H9 (cell line): ENCODE measurements at regions not wholly inside any gene's neighbourhood (a gene's known extent, or its start where the extent isn't known, plus 50 kb on each side); places are given as distances from the start of the nearest gene placed in this dataset.

Experiments
- DNase-seq: peaks from one replicate; pipeline ENCODE4 v3.0.0-alpha.2; 2017
- H2AFZ ChIP-seq: one replicate; pipeline ENCODE4 v1.6.1; 2013; ENCODE audit warnings: mild to moderate bottlenecking, low read length, control low read depth, moderate library complexity
- H2AK5ac ChIP-seq: 2 replicates; pipeline ENCODE4 v1.6.1; 2013; ENCODE audit warnings: low read length, control low read depth, mixed read lengths; ENCODE audit not compliant: insufficient read length
- H2BK120ac ChIP-seq: one replicate; pipeline ENCODE4 v1.6.1; 2013; ENCODE audit warnings: low read depth, mild to moderate bottlenecking, low read length, control low read depth, inconsistent platforms; ENCODE audit not compliant: poor library complexity, severe bottlenecking
- H2BK12ac ChIP-seq: 2 replicates; pipeline ENCODE4 v1.6.1; 2013; ENCODE audit warnings: low read length, control low read depth, mixed read lengths, low read depth; ENCODE audit not compliant: insufficient read length
- H2BK15ac ChIP-seq: 2 replicates; pipeline ENCODE4 v1.6.1; 2013; ENCODE audit warnings: low read depth, low read length, control low read depth
- H2BK20ac ChIP-seq: one replicate; pipeline ENCODE4 v1.6.1; 2013; ENCODE audit warnings: low read depth, mild to moderate bottlenecking, low read length, control low read depth, inconsistent platforms; ENCODE audit not compliant: poor library complexity, severe bottlenecking
- H2BK5ac ChIP-seq: 2 replicates; pipeline ENCODE4 v1.6.1; 2013; ENCODE audit warnings: low read length, control low read depth, mixed read lengths; ENCODE audit not compliant: insufficient read length
- H3K14ac ChIP-seq: 2 replicates; pipeline ENCODE4 v1.6.1; 2013; ENCODE audit warnings: low read length, control low read depth; ENCODE audit not compliant: insufficient read depth
- H3K18ac ChIP-seq: 2 replicates; pipeline ENCODE4 v1.6.1; 2013; ENCODE audit warnings: low read depth, mild to moderate bottlenecking, mixed read lengths, low read length, control low read depth; ENCODE audit not compliant: insufficient read length
- H3K23ac ChIP-seq: 2 replicates; pipeline ENCODE4 v1.6.1; 2013; ENCODE audit warnings: low read length, control low read depth, mixed read lengths, low read depth; ENCODE audit not compliant: insufficient read length
- H3K23me2 ChIP-seq: 2 replicates; pipeline ENCODE4 v1.6.1; 2013; ENCODE audit warnings: low read depth, mild to moderate bottlenecking, mixed read lengths, low read length, control low read depth; ENCODE audit not compliant: insufficient read length, poor library complexity, severe bottlenecking
- H3K27ac ChIP-seq: 2 replicates; pipeline ENCODE4 v1.5.1; 2013; ENCODE audit warnings: low read length, control low read depth, mixed read lengths, low read depth; ENCODE audit not compliant: insufficient read length
- H3K27me3 ChIP-seq: 2 replicates; pipeline ENCODE4 v1.6.1; 2013; ENCODE audit warnings: low read length, control low read depth, inconsistent platforms; ENCODE audit not compliant: insufficient read depth
- H3K4ac ChIP-seq: 2 replicates; pipeline ENCODE4 v1.6.1; 2013; ENCODE audit warnings: low read depth, mild to moderate bottlenecking, control low read depth, inconsistent platforms, low read length, moderate library complexity
- H3K4me1 ChIP-seq: 2 replicates; pipeline ENCODE4 v1.6.1; 2013; ENCODE audit warnings: low read length, control low read depth, inconsistent platforms; ENCODE audit not compliant: insufficient read depth
- H3K4me2 ChIP-seq: 2 replicates; pipeline ENCODE4 v1.6.1; 2013; ENCODE audit warnings: low read length, control low read depth, mixed read lengths; ENCODE audit not compliant: insufficient read length, insufficient read depth
- H3K56ac ChIP-seq: 2 replicates; pipeline ENCODE4 v1.6.1; 2013; ENCODE audit warnings: low read depth, mild to moderate bottlenecking, mixed read lengths, low read length, control low read depth; ENCODE audit not compliant: insufficient read length
- H3K79me1 ChIP-seq: 2 replicates; pipeline ENCODE4 v1.6.1; 2013; ENCODE audit warnings: low read depth, mild to moderate bottlenecking, moderate library complexity, low read length, control low read depth, inconsistent platforms; ENCODE audit not compliant: insufficient read depth, poor library complexity, severe bottlenecking
- H3K79me2 ChIP-seq: 2 replicates; pipeline ENCODE4 v1.6.1; 2013; ENCODE audit warnings: low read length, control low read depth, inconsistent platforms; ENCODE audit not compliant: insufficient read depth
- H3K9ac ChIP-seq: 2 replicates; pipeline ENCODE4 v1.6.1; 2013; ENCODE audit warnings: low read length, control low read depth, mixed read lengths; ENCODE audit not compliant: insufficient read length; ENCODE audit errors: extremely low read depth
- H3K9me3 ChIP-seq: one replicate; pipeline ENCODE4 v1.6.1; 2013; ENCODE audit warnings: low read depth, low read length, inconsistent platforms; ENCODE audit not compliant: control insufficient read depth
- H3T11ph ChIP-seq: one replicate; pipeline ENCODE4 v1.6.1; 2013; ENCODE audit warnings: mild to moderate bottlenecking, low read length, control low read depth, inconsistent platforms
- H4K20me1 ChIP-seq: one replicate; pipeline ENCODE4 v1.6.1; 2013; ENCODE audit not compliant: control insufficient read depth, insufficient read length, insufficient read depth
- H4K5ac ChIP-seq: 2 replicates; pipeline ENCODE4 v1.6.1; 2013; ENCODE audit warnings: low read depth, mild to moderate bottlenecking, mixed read lengths, low read length, control low read depth; ENCODE audit not compliant: insufficient read length
- H4K8ac ChIP-seq: replicated peaks from 2 replicates; pipeline ENCODE4 v1.6.1; 2013; ENCODE audit warnings: low read length, control low read depth, mixed read lengths, low read depth; ENCODE audit not compliant: insufficient read length
- H4K91ac ChIP-seq: 2 replicates; pipeline ENCODE4 v1.6.1; 2013; ENCODE audit warnings: low read depth, mild to moderate bottlenecking, moderate library complexity, mixed read lengths, low read length, control low read depth; ENCODE audit not compliant: insufficient read length
- H3K27ac Mint-ChIP-seq, 3 experiments: 2 replicates in 2 of 3; 3 replicates in 1 of 3; pipeline ENCODE4 v1.8.0; 2020 to 2021; ENCODE audit warnings: mixed read lengths in 3 of 3, mild to moderate bottlenecking in 1 of 3, moderate library complexity in 1 of 3
- H3K27me3 Mint-ChIP-seq: 2 replicates; pipeline ENCODE4 v1.8.0; 2021; ENCODE audit warnings: low read depth, mild to moderate bottlenecking, moderate library complexity, mixed read lengths
- H3K36me3 Mint-ChIP-seq, 3 experiments: 2 replicates in 2 of 3; 3 replicates in 1 of 3; pipeline ENCODE4 v1.8.0; 2020 to 2021; ENCODE audit warnings: low read depth in 3 of 3, mixed read lengths in 3 of 3; ENCODE audit not compliant: insufficient read depth in 1 of 3
- H3K4me1 Mint-ChIP-seq, 2 experiments: 2 replicates each; pipeline ENCODE4 v1.8.0; 2020; ENCODE audit warnings: mixed read lengths in 2 of 2
- H3K4me3 Mint-ChIP-seq, 2 experiments: 2 replicates in 1 of 2; 3 replicates in 1 of 2; pipeline ENCODE4 v1.8.0; 2020 to 2021; ENCODE audit warnings: mild to moderate bottlenecking in 2 of 2, mixed read lengths in 2 of 2, moderate library complexity in 1 of 2
- H3K9me3 Mint-ChIP-seq, 2 experiments: 2 replicates in 1 of 2; 3 replicates in 1 of 2; pipeline ENCODE4 v1.8.0; 2020; ENCODE audit warnings: mild to moderate bottlenecking in 2 of 2, mixed read lengths in 2 of 2, moderate library complexity in 1 of 2
- WGBS: extraction: QIAGEN DNeasy Blood & Tissue Kit; methylation state at CpG from one replicate; pipeline ENCODE4 v1.1.7; 2013; ENCODE audit warnings: missing lambda C conversion rate, low lambda C conversion rate, mixed read lengths; ENCODE audit not compliant: insufficient read length; ENCODE audit errors: extremely low coverage; 5-methylcytosine and 5-hydroxymethylcytosine counted together
- TF ChIP-seq, protein P1 (sequence below): fragments of 200-600 bp; sonication (generic); conservative IDR thresholded peaks from 3 replicates; pipeline ENCODE4 v1.8.0; 2021; ENCODE audit warnings: antibody characterized with exemption, mild to moderate bottlenecking

DNA sequence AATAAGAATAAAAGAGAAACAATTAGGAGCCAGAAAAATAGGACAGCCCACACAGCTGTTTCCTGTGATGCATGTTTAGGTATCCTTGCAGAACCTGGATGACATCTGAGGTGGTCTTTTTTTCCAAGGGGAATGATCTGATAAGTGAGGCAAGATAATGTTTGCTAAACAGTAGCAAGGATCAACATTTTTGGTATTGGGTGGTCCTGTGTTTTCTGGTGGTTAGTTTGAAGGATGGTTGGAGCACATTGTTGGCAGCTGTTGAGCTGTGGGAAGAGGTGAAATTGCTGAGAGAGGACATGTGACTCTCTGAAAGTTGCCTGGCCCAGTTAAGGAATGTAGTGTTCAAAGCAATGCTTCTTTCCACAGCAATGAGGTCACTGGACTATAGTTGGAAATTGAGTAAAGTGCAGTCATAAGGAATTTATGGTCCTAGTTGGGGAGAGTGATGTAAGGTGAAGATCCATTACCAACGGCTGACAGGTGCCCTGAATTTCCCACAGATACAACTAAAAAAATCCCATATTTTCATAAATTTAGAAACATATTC is 270.2 kb upstream of the IMPG1 start:
- Histone ChIP-seq H2BK20ac (no peak overlapping the region), H4K91ac (no peak overlapping the region), H3K23me2 (no peaks in the 10 kb centered on the region), H3K4me1 (no peaks in the 10 kb centered on the region), H2AK5ac (no peak overlapping the region), H2BK120ac (no peak overlapping the region), H3K23ac (no peak overlapping the region), H3K79me2 (no peaks in the 10 kb centered on the region), H3K14ac (no peak overlapping the region), H3K27me3 (no peaks in the 10 kb centered on the region), H2AFZ (no peak overlapping the region), H3K79me1 (no peaks in the 10 kb centered on the region), H3K4ac (no peak overlapping the region), H4K20me1 (no peaks in the 10 kb centered on the region), H3T11ph (no peak overlapping the region), H3K18ac (no peak overlapping the region), H3K56ac (no peak overlapping the region), H2BK12ac (no peak overlapping the region), H3K9me3 (no peaks in the 10 kb centered on the region), H4K8ac (no peak overlapping the region), H2BK15ac (no peak overlapping the region), H3K4me2 (no peak overlapping the region), H3K9ac (no peak overlapping the region), H3K27ac (no peak overlapping the region), H2BK5ac (no peak overlapping the region), H4K5ac (no peak overlapping the region)
- no CpG with 5 or more reads among the region's 1 CpG for WGBS
- Mint-ChIP-seq H3K27me3 (no peaks in the 10 kb centered on the region), H3K4me1 (no peaks in the 10 kb centered on the region), H3K9me3 (peaks cover 0 to 4% of the 10 kb centered on the region in 2 experiments; a peak in 2 of 5 replicates), H3K36me3 (no peaks in the 10 kb centered on the region; a peak in 1 of 7 replicates), H3K4me3 (no peak overlapping the region), H3K27ac (no peak overlapping the region)
- no peak for DNase-seq
- TF ChIP-seq, protein P1, sequence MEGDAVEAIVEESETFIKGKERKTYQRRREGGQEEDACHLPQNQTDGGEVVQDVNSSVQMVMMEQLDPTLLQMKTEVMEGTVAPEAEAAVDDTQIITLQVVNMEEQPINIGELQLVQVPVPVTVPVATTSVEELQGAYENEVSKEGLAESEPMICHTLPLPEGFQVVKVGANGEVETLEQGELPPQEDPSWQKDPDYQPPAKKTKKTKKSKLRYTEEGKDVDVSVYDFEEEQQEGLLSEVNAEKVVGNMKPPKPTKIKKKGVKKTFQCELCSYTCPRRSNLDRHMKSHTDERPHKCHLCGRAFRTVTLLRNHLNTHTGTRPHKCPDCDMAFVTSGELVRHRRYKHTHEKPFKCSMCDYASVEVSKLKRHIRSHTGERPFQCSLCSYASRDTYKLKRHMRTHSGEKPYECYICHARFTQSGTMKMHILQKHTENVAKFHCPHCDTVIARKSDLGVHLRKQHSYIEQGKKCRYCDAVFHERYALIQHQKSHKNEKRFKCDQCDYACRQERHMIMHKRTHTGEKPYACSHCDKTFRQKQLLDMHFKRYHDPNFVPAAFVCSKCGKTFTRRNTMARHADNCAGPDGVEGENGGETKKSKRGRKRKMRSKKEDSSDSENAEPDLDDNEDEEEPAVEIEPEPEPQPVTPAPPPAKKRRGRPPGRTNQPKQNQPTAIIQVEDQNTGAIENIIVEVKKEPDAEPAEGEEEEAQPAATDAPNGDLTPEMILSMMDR, result no peak
